22Rv1 (cell line): ENCODE measurements at regions not wholly inside any gene's neighbourhood (a gene's known extent, or its start where the extent isn't known, plus 50 kb on each side); places are given as distances from the start of the nearest gene placed in this dataset.

Experiments
- CTCF ChIP-seq: fragments of 450-650 bp; IDR thresholded peaks from 2 replicates; pipeline ENCODE4 v1.5.1; 2017; ENCODE audit warnings: mild to moderate bottlenecking
- ZFX ChIP-seq: fragments of 450-650 bp; IDR thresholded peaks from 2 replicates; pipeline ENCODE4 v1.6.1; 2017; ENCODE audit warnings: antibody characterized with exemption, borderline replicate concordance

- TF ChIP-seq CTCF (no peak), ZFX (no peak)
Measured at GRCh38 chr7:47213276-47213675, 368.6 kb downstream of the TNS3 start.
